GM12892 (cell line): ENCODE measurements at regions not wholly inside any gene's neighbourhood (a gene's known extent, or its start where the extent isn't known, plus 50 kb on each side); places are given as distances from the start of the nearest gene placed in this dataset.

Experiments used
- POLR2A ChIP-seq: IDR thresholded peaks from 2 replicates; pipeline ENCODE4 v1.6.1; 2011; ENCODE audit warnings: low read depth, low read length, control low read depth
- POLR2AphosphoS5 ChIP-seq: IDR thresholded peaks from 2 replicates; pipeline ENCODE4 v1.6.1; 2011; ENCODE audit warnings: low read depth, low read length, control low read depth

DNA sequence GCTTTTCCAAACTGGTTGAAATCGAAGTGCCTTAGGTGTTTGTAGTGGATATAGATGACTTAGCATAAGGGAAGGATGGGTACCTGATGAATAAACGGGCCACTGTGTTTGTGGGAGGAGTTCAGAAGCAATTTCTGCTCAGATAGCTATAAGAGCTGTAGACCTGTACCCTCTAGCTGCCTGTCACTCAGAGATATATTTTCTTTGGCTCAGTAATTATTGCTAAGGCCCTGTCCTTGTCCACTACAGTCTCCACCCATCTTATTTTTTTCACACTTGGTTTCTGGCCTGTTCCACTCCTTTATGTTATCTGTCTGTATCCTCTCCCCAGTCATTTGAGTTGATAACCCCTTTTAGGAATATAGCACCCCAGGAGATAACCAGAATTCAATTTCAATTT, 74.8 kb upstream of the RMST start:
- TF ChIP-seq POLR2AphosphoS5: no peak
- TF ChIP-seq POLR2A: no peak
